GM23338 (cell line): ENCODE measurements at regions not wholly inside any gene's neighbourhood (a gene's known extent, or its start where the extent isn't known, plus 50 kb on each side); places are given as distances from the start of the nearest gene placed in this dataset.

ENCODE experiments used
- ATAC-seq: fragments of 200-7000 bp; cut with Tn5 transposase; 3 replicates; pipeline ENCODE4 v1.9.1; 2020
- DNase-seq: peaks from one replicate; pipeline ENCODE4 v3.0.0-alpha.2; 2015; ENCODE audit warnings: low spot score
- H2AFZ ChIP-seq: fragments of 200-600 bp; sonication (generic); 2 replicates; pipeline ENCODE4 v1.8.0; 2016; ENCODE audit warnings: antibody characterized with exemption, mild to moderate bottlenecking, moderate library complexity
- H3F3A ChIP-seq: fragments of 200-600 bp; sonication (generic); replicated peaks from 2 replicates; pipeline ENCODE4 v1.8.0; 2017; ENCODE audit warnings: antibody characterized with exemption, mixed run types, low read depth
- H3K27ac ChIP-seq: fragments of 200-600 bp; sonication (generic); 2 replicates; pipeline ENCODE4 v1.6.1; 2016; ENCODE audit warnings: low read depth
- H3K27me3 ChIP-seq: fragments of 200-600 bp; sonication (generic); 2 replicates; pipeline ENCODE4 v1.8.0; 2016; ENCODE audit warnings: mild to moderate bottlenecking, mixed run types, moderate library complexity; ENCODE audit not compliant: insufficient read depth
- H3K36me3 ChIP-seq: fragments of 200-600 bp; sonication (generic); 2 replicates; pipeline ENCODE4 v1.8.0; 2016; ENCODE audit warnings: mild to moderate bottlenecking; ENCODE audit not compliant: insufficient read depth
- H3K4me1 ChIP-seq: fragments of 200-600 bp; sonication (generic); 2 replicates; pipeline ENCODE4 v1.8.0; 2016; ENCODE audit warnings: mild to moderate bottlenecking, moderate library complexity; ENCODE audit not compliant: insufficient read depth
- H3K4me2 ChIP-seq: fragments of 200-600 bp; sonication (generic); 2 replicates; pipeline ENCODE4 v1.7.1; 2017; ENCODE audit warnings: mixed run types
- H3K4me3 ChIP-seq: fragments of 200-600 bp; sonication (generic); 2 replicates; pipeline ENCODE4 v1.6.1; 2016; ENCODE audit warnings: mixed run types
- H3K79me2 ChIP-seq: fragments of 200-600 bp; sonication (generic); replicated peaks from 2 replicates; pipeline ENCODE4 v1.8.0; 2017; ENCODE audit warnings: mild to moderate bottlenecking; ENCODE audit not compliant: insufficient read depth
- H3K9me2 ChIP-seq: fragments of 200-600 bp; sonication (generic); 2 replicates; pipeline ENCODE4 v1.8.0; 2017; ENCODE audit not compliant: insufficient read depth
- H4K20me1 ChIP-seq: fragments of 200-600 bp; sonication (generic); replicated peaks from 2 replicates; pipeline ENCODE4 v1.8.0; 2017; ENCODE audit warnings: mild to moderate bottlenecking; ENCODE audit not compliant: insufficient read depth
- H3K27ac Mint-ChIP-seq: 2 replicates; pipeline ENCODE4 v1.8.0; 2020; ENCODE audit warnings: inconsistent platforms, mild to moderate bottlenecking, moderate library complexity, mixed read lengths
- H3K27me3 Mint-ChIP-seq: 3 replicates; pipeline ENCODE4 v1.8.0; 2022; ENCODE audit warnings: low read depth, mild to moderate bottlenecking, moderate library complexity, mixed read lengths, inconsistent platforms; ENCODE audit not compliant: insufficient read depth, poor library complexity
- H3K36me3 Mint-ChIP-seq: 3 replicates; pipeline ENCODE4 v1.8.0; 2021; ENCODE audit warnings: low read depth, mild to moderate bottlenecking, inconsistent platforms, moderate library complexity, mixed read lengths
- H3K4me1 Mint-ChIP-seq: 3 replicates; pipeline ENCODE4 v1.8.0; 2020; ENCODE audit warnings: mild to moderate bottlenecking, inconsistent platforms, mixed read lengths
- H3K4me3 Mint-ChIP-seq: 3 replicates; pipeline ENCODE4 v1.8.0; 2021; ENCODE audit warnings: moderate library complexity, mild to moderate bottlenecking, inconsistent platforms, mixed read lengths
- H3K9me3 Mint-ChIP-seq: 3 replicates; pipeline ENCODE4 v1.8.0; 2020; ENCODE audit warnings: moderate library complexity, mild to moderate bottlenecking, inconsistent platforms, mixed read lengths
- CREB1 ChIP-seq: fragments of 250-450 bp; sonication (Bioruptor Pico); IDR thresholded peaks from 2 replicates; pipeline ENCODE4 v1.5.0; 2020; ENCODE audit warnings: low read depth, mild to moderate bottlenecking, moderate library complexity
- EZH2 ChIP-seq: fragments of 200-600 bp; sonication (generic); IDR thresholded peaks from one replicate; pipeline ENCODE4 v1.8.0; 2017; ENCODE audit warnings: antibody characterized with exemption, mild to moderate bottlenecking, low read depth; ENCODE audit not compliant: unreplicated experiment
- EZH2phosphoT487 ChIP-seq: fragments of 200-600 bp; sonication (generic); IDR thresholded peaks from one replicate; pipeline ENCODE4 v1.8.1; 2018; ENCODE audit warnings: antibody characterized with exemption; ENCODE audit not compliant: unreplicated experiment
- JUNB ChIP-seq: IDR thresholded peaks from one replicate; pipeline ENCODE4 v1.6.1; 2016; ENCODE audit warnings: antibody characterized with exemption; ENCODE audit not compliant: unreplicated experiment
- NANOG ChIP-seq: IDR thresholded peaks from 2 replicates; pipeline ENCODE4 v1.6.1; 2016; ENCODE audit warnings: antibody characterized with exemption, borderline replicate concordance
- POLR2AphosphoS5 ChIP-seq: IDR thresholded peaks from 2 replicates; pipeline ENCODE4 v1.6.1; 2016; ENCODE audit warnings: antibody characterized with exemption, low read depth
- STAT1 ChIP-seq: IDR thresholded peaks from one replicate; pipeline ENCODE4 v1.6.1; 2016; ENCODE audit warnings: antibody characterized with exemption; ENCODE audit not compliant: unreplicated experiment
- ZNF114 ChIP-seq: fragments of 250-450 bp; sonication (Bioruptor Pico); IDR thresholded peaks from 2 replicates; pipeline ENCODE4 v1.5.0; 2020; ENCODE audit warnings: mild to moderate bottlenecking, moderate library complexity
- ZNF331 ChIP-seq: fragments of 250-450 bp; sonication (Bioruptor Pico); IDR thresholded peaks from 2 replicates; pipeline ENCODE4 v1.5.0; 2020; ENCODE audit warnings: low read depth, mild to moderate bottlenecking, moderate library complexity
- TF ChIP-seq, protein P1 (sequence below): IDR thresholded peaks from one replicate; pipeline ENCODE4 v1.6.1; 2018; ENCODE audit warnings: antibody characterized with exemption; ENCODE audit not compliant: unreplicated experiment
- TF ChIP-seq, protein P2 (sequence below): fragments of 250-450 bp; sonication (Bioruptor Pico); IDR thresholded peaks from 2 replicates; pipeline ENCODE4 v1.5.0; 2020; ENCODE audit warnings: mild to moderate bottlenecking, moderate library complexity
- TF ChIP-seq, protein P3 (sequence below): IDR thresholded peaks from 2 replicates; pipeline ENCODE4 v1.6.1; 2016; ENCODE audit warnings: antibody characterized with exemption
- TF ChIP-seq, protein P4 (sequence below), 2 experiments: fragments of 200-600 bp in 1 of 2; sonication (generic) in 1 of 2; conservative IDR thresholded peaks; 2 replicates each; pipeline versions ENCODE4 v1.5.1 to v1.6.1; 2016 to 2017; ENCODE audit warnings: antibody characterized with exemption in 2 of 2, low read depth in 2 of 2, mild to moderate bottlenecking in 2 of 2, moderate library complexity in 1 of 2

DNA sequence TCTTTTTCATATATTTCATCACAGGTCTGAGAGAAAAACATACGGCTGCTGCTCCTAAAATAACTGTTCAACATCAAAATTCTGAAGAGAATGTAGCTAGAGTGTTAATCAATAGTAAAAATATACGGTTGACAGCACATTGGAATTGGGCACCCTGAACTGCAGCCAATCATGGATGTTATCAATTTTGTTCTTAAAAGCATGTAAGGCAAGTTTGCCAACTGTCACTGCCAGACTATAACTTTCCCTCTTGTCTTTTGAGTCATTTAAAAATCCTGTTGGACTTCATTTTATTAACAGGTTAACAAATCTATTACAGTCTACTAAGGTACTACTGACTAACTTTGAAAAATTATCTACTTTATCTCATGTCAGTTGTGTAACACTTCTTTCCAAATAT is 592.8 kb downstream of the HACE1 start (continued):
- TF ChIP-seq ZNF114 (CRISPR knock-in tag) = no peak
- TF ChIP-seq JUNB = no peak
- TF ChIP-seq ZNF331 (CRISPR knock-in tag) = no peak
- TF ChIP-seq EZH2phosphoT487 = no peak
- TF ChIP-seq STAT1 = no peak
- no peak for TF ChIP-seq EZH2

DNA sequence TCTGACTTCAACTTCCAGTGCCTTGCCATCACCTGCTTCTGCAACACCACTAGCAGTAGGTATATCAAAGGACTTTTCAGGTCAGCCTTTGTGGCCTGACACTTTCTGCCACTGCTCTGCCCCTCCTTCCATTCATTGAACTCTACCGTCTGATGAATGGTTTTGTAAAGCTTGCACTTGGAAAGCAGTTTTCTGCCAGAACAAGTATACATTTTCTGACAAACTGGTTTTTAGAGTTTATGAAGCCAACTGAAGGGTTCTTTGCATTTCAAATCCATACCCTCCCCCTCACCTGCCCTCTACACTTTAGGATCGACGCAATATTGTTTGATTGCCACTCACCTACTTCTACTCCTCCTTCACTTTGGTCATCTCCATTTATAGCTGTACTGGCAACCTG is 603.1 kb downstream of the HACE1 start:
- Histone ChIP-seq H3K4me1 (no peaks in the 10 kb centered on the region), H3K4me2 (no peak overlapping the region), H2AFZ (no peak overlapping the region), H3K27ac (no peak overlapping the region), H3K27me3 (no peaks in the 10 kb centered on the region), H3K36me3 (no peaks in the 10 kb centered on the region), H3K4me3 (no peak overlapping the region), H3K79me2 (no peaks in the 10 kb centered on the region), H4K20me1 (no peaks in the 10 kb centered on the region), H3F3A (no peaks in the 10 kb centered on the region), H3K9me2 (peaks cover 14% of the 10 kb centered on the region; the same call in 1 of the 2 replicates)
- DNase-seq (no peak), ATAC-seq (no peak)
- no peak for TF ChIP-seq CREB1 (CRISPR knock-in tag)
- TF ChIP-seq EZH2 = no peak
- no peak for TF ChIP-seq NANOG
- no peak for TF ChIP-seq JUNB
- TF ChIP-seq, protein P1, sequence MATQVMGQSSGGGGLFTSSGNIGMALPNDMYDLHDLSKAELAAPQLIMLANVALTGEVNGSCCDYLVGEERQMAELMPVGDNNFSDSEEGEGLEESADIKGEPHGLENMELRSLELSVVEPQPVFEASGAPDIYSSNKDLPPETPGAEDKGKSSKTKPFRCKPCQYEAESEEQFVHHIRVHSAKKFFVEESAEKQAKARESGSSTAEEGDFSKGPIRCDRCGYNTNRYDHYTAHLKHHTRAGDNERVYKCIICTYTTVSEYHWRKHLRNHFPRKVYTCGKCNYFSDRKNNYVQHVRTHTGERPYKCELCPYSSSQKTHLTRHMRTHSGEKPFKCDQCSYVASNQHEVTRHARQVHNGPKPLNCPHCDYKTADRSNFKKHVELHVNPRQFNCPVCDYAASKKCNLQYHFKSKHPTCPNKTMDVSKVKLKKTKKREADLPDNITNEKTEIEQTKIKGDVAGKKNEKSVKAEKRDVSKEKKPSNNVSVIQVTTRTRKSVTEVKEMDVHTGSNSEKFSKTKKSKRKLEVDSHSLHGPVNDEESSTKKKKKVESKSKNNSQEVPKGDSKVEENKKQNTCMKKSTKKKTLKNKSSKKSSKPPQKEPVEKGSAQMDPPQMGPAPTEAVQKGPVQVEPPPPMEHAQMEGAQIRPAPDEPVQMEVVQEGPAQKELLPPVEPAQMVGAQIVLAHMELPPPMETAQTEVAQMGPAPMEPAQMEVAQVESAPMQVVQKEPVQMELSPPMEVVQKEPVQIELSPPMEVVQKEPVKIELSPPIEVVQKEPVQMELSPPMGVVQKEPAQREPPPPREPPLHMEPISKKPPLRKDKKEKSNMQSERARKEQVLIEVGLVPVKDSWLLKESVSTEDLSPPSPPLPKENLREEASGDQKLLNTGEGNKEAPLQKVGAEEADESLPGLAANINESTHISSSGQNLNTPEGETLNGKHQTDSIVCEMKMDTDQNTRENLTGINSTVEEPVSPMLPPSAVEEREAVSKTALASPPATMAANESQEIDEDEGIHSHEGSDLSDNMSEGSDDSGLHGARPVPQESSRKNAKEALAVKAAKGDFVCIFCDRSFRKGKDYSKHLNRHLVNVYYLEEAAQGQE = no peak
- TF ChIP-seq, protein P2, sequence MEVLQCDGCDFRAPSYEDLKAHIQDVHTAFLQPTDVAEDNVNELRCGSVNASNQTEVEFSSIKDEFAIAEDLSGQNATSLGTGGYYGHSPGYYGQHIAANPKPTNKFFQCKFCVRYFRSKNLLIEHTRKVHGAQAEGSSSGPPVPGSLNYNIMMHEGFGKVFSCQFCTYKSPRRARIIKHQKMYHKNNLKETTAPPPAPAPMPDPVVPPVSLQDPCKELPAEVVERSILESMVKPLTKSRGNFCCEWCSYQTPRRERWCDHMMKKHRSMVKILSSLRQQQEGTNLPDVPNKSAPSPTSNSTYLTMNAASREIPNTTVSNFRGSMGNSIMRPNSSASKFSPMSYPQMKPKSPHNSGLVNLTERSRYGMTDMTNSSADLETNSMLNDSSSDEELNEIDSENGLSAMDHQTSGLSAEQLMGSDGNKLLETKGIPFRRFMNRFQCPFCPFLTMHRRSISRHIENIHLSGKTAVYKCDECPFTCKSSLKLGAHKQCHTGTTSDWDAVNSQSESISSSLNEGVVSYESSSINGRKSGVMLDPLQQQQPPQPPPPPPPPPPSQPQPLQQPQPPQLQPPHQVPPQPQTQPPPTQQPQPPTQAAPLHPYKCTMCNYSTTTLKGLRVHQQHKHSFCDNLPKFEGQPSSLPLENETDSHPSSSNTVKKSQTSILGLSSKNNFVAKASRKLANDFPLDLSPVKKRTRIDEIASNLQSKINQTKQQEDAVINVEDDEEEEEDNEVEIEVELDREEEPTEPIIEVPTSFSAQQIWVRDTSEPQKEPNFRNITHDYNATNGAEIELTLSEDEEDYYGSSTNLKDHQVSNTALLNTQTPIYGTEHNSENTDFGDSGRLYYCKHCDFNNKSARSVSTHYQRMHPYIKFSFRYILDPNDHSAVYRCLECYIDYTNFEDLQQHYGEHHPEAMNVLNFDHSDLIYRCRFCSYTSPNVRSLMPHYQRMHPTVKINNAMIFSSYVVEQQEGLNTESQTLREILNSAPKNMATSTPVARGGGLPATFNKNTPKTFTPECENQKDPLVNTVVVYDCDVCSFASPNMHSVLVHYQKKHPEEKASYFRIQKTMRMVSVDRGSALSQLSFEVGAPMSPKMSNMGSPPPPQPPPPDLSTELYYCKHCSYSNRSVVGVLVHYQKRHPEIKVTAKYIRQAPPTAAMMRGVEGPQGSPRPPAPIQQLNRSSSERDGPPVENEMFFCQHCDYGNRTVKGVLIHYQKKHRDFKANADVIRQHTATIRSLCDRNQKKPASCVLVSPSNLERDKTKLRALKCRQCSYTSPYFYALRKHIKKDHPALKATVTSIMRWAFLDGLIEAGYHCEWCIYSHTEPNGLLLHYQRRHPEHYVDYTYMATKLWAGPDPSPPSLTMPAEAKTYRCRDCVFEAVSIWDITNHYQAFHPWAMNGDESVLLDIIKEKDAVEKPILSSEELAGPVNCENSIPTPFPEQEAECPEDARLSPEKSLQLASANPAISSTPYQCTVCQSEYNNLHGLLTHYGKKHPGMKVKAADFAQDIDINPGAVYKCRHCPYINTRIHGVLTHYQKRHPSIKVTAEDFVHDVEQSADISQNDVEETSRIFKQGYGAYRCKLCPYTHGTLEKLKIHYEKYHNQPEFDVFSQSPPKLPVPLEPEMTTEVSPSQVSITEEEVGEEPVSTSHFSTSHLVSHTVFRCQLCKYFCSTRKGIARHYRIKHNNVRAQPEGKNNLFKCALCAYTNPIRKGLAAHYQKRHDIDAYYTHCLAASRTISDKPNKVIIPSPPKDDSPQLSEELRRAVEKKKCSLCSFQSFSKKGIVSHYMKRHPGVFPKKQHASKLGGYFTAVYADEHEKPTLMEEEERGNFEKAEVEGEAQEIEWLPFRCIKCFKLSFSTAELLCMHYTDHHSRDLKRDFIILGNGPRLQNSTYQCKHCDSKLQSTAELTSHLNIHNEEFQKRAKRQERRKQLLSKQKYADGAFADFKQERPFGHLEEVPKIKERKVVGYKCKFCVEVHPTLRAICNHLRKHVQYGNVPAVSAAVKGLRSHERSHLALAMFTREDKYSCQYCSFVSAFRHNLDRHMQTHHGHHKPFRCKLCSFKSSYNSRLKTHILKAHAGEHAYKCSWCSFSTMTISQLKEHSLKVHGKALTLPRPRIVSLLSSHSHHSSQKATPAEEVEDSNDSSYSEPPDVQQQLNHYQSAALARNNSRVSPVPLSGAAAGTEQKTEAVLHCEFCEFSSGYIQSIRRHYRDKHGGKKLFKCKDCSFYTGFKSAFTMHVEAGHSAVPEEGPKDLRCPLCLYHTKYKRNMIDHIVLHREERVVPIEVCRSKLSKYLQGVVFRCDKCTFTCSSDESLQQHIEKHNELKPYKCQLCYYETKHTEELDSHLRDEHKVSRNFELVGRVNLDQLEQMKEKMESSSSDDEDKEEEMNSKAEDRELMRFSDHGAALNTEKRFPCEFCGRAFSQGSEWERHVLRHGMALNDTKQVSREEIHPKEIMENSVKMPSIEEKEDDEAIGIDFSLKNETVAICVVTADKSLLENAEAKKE (CRISPR knock-in tag) = no peak
- no peak for TF ChIP-seq EZH2phosphoT487
- no peak for TF ChIP-seq STAT1
- TF ChIP-seq, protein P3, sequence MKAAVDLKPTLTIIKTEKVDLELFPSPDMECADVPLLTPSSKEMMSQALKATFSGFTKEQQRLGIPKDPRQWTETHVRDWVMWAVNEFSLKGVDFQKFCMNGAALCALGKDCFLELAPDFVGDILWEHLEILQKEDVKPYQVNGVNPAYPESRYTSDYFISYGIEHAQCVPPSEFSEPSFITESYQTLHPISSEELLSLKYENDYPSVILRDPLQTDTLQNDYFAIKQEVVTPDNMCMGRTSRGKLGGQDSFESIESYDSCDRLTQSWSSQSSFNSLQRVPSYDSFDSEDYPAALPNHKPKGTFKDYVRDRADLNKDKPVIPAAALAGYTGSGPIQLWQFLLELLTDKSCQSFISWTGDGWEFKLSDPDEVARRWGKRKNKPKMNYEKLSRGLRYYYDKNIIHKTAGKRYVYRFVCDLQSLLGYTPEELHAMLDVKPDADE = no peak
- no peak for TF ChIP-seq POLR2AphosphoS5
- TF ChIP-seq ZNF331 (CRISPR knock-in tag) = no peak
- TF ChIP-seq, protein P4, sequence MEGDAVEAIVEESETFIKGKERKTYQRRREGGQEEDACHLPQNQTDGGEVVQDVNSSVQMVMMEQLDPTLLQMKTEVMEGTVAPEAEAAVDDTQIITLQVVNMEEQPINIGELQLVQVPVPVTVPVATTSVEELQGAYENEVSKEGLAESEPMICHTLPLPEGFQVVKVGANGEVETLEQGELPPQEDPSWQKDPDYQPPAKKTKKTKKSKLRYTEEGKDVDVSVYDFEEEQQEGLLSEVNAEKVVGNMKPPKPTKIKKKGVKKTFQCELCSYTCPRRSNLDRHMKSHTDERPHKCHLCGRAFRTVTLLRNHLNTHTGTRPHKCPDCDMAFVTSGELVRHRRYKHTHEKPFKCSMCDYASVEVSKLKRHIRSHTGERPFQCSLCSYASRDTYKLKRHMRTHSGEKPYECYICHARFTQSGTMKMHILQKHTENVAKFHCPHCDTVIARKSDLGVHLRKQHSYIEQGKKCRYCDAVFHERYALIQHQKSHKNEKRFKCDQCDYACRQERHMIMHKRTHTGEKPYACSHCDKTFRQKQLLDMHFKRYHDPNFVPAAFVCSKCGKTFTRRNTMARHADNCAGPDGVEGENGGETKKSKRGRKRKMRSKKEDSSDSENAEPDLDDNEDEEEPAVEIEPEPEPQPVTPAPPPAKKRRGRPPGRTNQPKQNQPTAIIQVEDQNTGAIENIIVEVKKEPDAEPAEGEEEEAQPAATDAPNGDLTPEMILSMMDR (conservative IDR thresholded peaks at IDR 0.05; ENCODE audit: low read depth in 2 of 2) = no peak
- TF ChIP-seq ZNF114 (CRISPR knock-in tag) = no peak
- H3K36me3 Mint-ChIP-seq = no peaks in the 10 kb centered on the region
- no peaks in the 10 kb centered on the region; the same call in 2 of the 3 replicates for H3K4me1 Mint-ChIP-seq
- H3K4me3 Mint-ChIP-seq = no peak overlapping the region
- no peaks in the 10 kb centered on the region for H3K9me3 Mint-ChIP-seq
- no peaks in the 10 kb centered on the region for H3K27me3 Mint-ChIP-seq
- no peak overlapping the region for H3K27ac Mint-ChIP-seq
